ENCODE measurements at regions not wholly inside any gene's neighbourhood (a gene's known extent, or its start where the extent isn't known, plus 50 kb on each side); places are given as distances from the start of the nearest gene placed in this dataset.

- TF ChIP-seq CTCF (IDR thresholded peaks at IDR 0.05) (no peak), POLR2AphosphoS5 (IDR thresholded peaks at IDR 0.05) (no peak), POLR2A (IDR thresholded peaks at IDR 0.05) (no peak)
- H3K4me3 ChIP-seq: no peak overlapping the region
- no peaks in the 10 kb centered on the region for H3K27me3 ChIP-seq (replicated peaks; ENCODE audit: insufficient read depth)
- H3K4me1 ChIP-seq (replicated peaks): no peaks in the 10 kb centered on the region
- H3K9me3 ChIP-seq: no peaks in the 10 kb centered on the region
- DNase-seq (ENCODE audit: low spot score): no peak
- intact Hi-C loops (cut with DNase I): no loop called here
- WGBS: 85% methylated on average over 4 of the region's 4 CpGs
- H3K36me3 ChIP-seq: no peaks in the 10 kb centered on the region
- no peak overlapping the region for H3K27ac ChIP-seq
These were observed 437.1 kb upstream of the CTSO start for GRCh38 chr4:156390599-156391324.

GRCh38 chr4:156388826-156389225, 435.2 kb upstream of the CTSO start:
- WGBS: 91% methylated on average over 3 of the region's 3 CpGs
- no peak overlapping the region for H3K27ac ChIP-seq
- no peaks in the 10 kb centered on the region for H3K27me3 ChIP-seq (replicated peaks; ENCODE audit: insufficient read depth)
- H3K4me1 ChIP-seq (replicated peaks): no peaks in the 10 kb centered on the region
- H3K36me3 ChIP-seq: no peaks in the 10 kb centered on the region
- H3K4me3 ChIP-seq: no peak overlapping the region
- no peak for DNase-seq (ENCODE audit: low spot score)
- intact Hi-C loops (cut with DNase I): no loop called here
- H3K9me3 ChIP-seq: no peaks in the 10 kb centered on the region
- TF ChIP-seq POLR2AphosphoS5 (IDR thresholded peaks at IDR 0.05) (no peak), CTCF (IDR thresholded peaks at IDR 0.05) (no peak), POLR2A (IDR thresholded peaks at IDR 0.05) (no peak)

DNA sequence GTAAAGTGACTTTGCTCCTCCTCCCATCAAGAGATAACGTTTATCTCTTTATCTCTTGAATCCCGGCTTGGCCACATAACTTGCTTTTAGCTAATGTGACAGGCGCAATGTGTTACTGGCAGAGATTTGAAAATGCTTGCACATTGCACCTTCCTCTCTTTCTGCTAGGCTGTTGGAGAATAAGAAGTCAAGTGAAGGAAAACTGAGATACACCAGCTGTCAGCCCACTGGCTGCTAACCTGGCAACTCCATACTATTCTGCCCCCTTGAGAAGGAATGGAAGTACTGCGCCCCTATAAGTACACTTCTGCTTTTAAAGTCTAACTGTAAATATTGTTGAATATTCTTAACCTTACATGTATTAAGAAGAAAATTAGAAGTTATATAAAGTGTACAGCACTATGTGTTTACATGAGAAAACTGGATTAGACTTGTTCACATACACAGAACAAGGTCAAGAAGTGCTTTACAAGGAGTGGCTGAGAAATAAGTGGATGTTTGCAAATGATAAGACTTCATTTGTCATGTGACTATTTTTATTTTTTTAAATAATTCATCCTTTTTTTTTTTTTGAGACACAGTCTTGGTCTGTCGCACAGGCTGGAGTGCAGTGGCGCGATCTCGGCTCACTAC, 424.5 kb upstream of the CTSO start:
- TF ChIP-seq POLR2AphosphoS5 (IDR thresholded peaks at IDR 0.05): no peak
- peak in 2 of 4 experiments; percentile 30 to 35 for TF ChIP-seq CTCF (IDR thresholded peaks at IDR 0.05)
- TF ChIP-seq POLR2A (IDR thresholded peaks at IDR 0.05): no peak
- DNase-seq (ENCODE audit: low spot score): no peak
- Histone ChIP-seq H3K4me3 (no peak overlapping the region), H3K27me3 (replicated peaks; ENCODE audit: insufficient read depth) (no peaks in the 10 kb centered on the region), H3K27ac (no peak overlapping the region), H3K4me1 (replicated peaks) (no peaks in the 10 kb centered on the region), H3K9me3 (no peaks in the 10 kb centered on the region), H3K36me3 (no peaks in the 10 kb centered on the region)
- intact Hi-C loops (cut with DNase I): no loop called here
- 74% methylated on average over 8 of the region's 8 CpGs for WGBS

DNA sequence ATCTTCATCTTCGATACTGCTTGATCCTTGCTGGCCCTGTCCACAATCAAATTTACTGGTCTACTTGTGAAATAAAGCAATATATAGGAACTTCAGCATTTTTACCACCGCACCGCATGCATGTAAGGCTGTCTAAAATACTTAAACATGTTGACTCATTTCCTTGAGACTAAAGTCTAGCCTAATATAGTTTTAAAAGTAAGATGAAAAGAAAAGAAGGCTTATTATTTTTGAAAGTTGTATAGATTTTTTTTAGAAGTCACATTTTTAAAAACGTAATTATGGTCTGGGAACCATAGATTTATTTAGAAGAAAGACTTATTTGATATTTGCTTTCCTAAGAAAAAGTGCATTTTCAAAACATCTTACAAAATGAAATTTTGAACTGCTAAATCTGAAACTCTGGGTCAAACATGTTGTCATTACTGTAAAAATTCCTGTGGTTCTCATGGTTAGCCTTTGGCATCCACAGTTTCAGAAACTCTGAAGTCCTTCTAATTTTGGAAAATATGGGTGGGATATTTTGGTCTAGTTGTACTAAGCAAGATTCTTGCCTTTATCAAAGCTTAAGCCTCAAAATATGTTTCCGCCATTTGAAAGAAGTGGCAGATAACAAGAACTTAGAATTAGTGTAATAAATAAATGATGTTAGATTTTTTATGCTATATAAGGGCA, 423.5 kb upstream of the CTSO start:
- WGBS: 93% methylated on average over 5 of the region's 5 CpGs
- no peak overlapping the region for H3K4me3 ChIP-seq
- H3K27ac ChIP-seq: no peak overlapping the region
- no peaks in the 10 kb centered on the region for H3K27me3 ChIP-seq (replicated peaks; ENCODE audit: insufficient read depth)
- no peaks in the 10 kb centered on the region for H3K9me3 ChIP-seq
- no peaks in the 10 kb centered on the region for H3K4me1 ChIP-seq (replicated peaks)
- TF ChIP-seq POLR2AphosphoS5 (IDR thresholded peaks at IDR 0.05): no peak
- no peak for TF ChIP-seq POLR2A (IDR thresholded peaks at IDR 0.05)
- no peak for TF ChIP-seq CTCF (IDR thresholded peaks at IDR 0.05)
- no peaks in the 10 kb centered on the region for H3K36me3 ChIP-seq
- DNase-seq (ENCODE audit: low spot score): no peak
- intact Hi-C loops (cut with DNase I): no loop called here

Measured in prostate gland (tissue), 2 donors.